ENCODE measurements at regions not wholly inside any gene's neighbourhood (a gene's known extent, or its start where the extent isn't known, plus 50 kb on each side); places are given as distances from the start of the nearest gene placed in this dataset.

DNA sequence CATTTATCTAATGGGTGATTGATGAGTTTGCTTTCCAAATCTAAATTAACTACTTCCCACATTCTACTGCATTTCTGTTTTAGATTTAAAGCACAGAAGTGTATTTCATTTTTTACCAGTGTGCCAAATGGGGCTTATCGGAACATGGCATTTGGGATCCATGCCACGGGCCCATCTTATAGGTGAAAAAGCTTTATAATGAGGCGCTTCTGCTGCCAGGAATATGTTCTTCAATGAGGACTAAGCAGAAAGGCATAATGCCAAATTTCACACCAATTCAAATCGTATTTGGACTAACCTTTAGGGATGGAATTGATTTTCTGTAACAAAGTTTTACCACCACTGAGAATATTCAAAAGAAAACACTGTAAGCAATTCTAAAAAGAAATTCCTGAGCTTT, 803.5 kb upstream of the FLRT2 start:
- TF ChIP-seq POLR2A (IDR thresholded peaks at IDR 0.05) = no peak
- TF ChIP-seq, protein P1, sequence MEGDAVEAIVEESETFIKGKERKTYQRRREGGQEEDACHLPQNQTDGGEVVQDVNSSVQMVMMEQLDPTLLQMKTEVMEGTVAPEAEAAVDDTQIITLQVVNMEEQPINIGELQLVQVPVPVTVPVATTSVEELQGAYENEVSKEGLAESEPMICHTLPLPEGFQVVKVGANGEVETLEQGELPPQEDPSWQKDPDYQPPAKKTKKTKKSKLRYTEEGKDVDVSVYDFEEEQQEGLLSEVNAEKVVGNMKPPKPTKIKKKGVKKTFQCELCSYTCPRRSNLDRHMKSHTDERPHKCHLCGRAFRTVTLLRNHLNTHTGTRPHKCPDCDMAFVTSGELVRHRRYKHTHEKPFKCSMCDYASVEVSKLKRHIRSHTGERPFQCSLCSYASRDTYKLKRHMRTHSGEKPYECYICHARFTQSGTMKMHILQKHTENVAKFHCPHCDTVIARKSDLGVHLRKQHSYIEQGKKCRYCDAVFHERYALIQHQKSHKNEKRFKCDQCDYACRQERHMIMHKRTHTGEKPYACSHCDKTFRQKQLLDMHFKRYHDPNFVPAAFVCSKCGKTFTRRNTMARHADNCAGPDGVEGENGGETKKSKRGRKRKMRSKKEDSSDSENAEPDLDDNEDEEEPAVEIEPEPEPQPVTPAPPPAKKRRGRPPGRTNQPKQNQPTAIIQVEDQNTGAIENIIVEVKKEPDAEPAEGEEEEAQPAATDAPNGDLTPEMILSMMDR (IDR thresholded peaks at IDR 0.05) = no peak
